ENCODE measurements at regions not wholly inside any gene's neighbourhood (a gene's known extent, or its start where the extent isn't known, plus 50 kb on each side); places are given as distances from the start of the nearest gene placed in this dataset.

- H3K9me3 ChIP-seq (ENCODE audit: control insufficient read depth in 2 of 2, insufficient read depth in 1 of 2, low read depth in 1 of 2, low read length in 1 of 2): no peaks in the 10 kb centered on the region
- H3K27ac ChIP-seq (ENCODE audit: low read depth in 2 of 2, low read length in 1 of 2): no peak overlapping the region
- H3K4me3 ChIP-seq (ENCODE audit: low read depth in 1 of 2, low read length in 2 of 2): no peak overlapping the region
- 65 to 86% methylated on average over 8 of the region's 8 CpGs for WGBS, 2 donors
- no peaks in the 10 kb centered on the region for H3K36me3 ChIP-seq (ENCODE audit: control insufficient read depth in 2 of 2, insufficient read depth in 2 of 2, low read length in 1 of 2)
- no peaks in the 10 kb centered on the region for H3K27me3 ChIP-seq (ENCODE audit: control insufficient read depth in 1 of 2, insufficient read depth in 2 of 2, low read length in 2 of 2)
- H3K4me1 ChIP-seq (ENCODE audit: control insufficient read depth in 2 of 2, insufficient read depth in 2 of 2, low read length in 1 of 2): no peaks in the 10 kb centered on the region
These were observed 171.8 kb upstream of the FAM9B start for GRCh38 chrX:9205599-9206223.

- no peak overlapping the region for H3K4me3 ChIP-seq (ENCODE audit: low read depth in 1 of 2, low read length in 2 of 2)
- H3K9me3 ChIP-seq (ENCODE audit: control insufficient read depth in 2 of 2, insufficient read depth in 1 of 2, low read depth in 1 of 2, low read length in 1 of 2): no peaks in the 10 kb centered on the region
- H3K4me1 ChIP-seq (ENCODE audit: control insufficient read depth in 2 of 2, insufficient read depth in 2 of 2, low read length in 1 of 2): no peaks in the 10 kb centered on the region
- no peak overlapping the region for H3K27ac ChIP-seq (ENCODE audit: low read depth in 2 of 2, low read length in 1 of 2)
- WGBS, 2 donors: 17 to 28% methylated on average over 12 of the region's 12 CpGs
- no peaks in the 10 kb centered on the region for H3K27me3 ChIP-seq (ENCODE audit: control insufficient read depth in 1 of 2, insufficient read depth in 2 of 2, low read length in 2 of 2)
- H3K36me3 ChIP-seq (ENCODE audit: control insufficient read depth in 2 of 2, insufficient read depth in 2 of 2, low read length in 1 of 2): no peaks in the 10 kb centered on the region
These were observed 173.2 kb upstream of the FAM9B start for GRCh38 chrX:9207142-9207541.

GRCh38 chrX:9211269-9211668 lies 177.3 kb upstream of the FAM9B start:
- Histone ChIP-seq H3K36me3 (ENCODE audit: control insufficient read depth in 2 of 2, insufficient read depth in 2 of 2, low read length in 1 of 2) (no peaks in the 10 kb centered on the region), H3K4me1 (ENCODE audit: control insufficient read depth in 2 of 2, insufficient read depth in 2 of 2, low read length in 1 of 2) (no peaks in the 10 kb centered on the region), H3K27ac (ENCODE audit: low read depth in 2 of 2, low read length in 1 of 2) (no peak overlapping the region), H3K4me3 (ENCODE audit: low read depth in 1 of 2, low read length in 2 of 2) (no peak overlapping the region), H3K9me3 (ENCODE audit: control insufficient read depth in 2 of 2, insufficient read depth in 1 of 2, low read depth in 1 of 2, low read length in 1 of 2) (peaks cover 0 to 2% of the 10 kb centered on the region in 2 donors), H3K27me3 (ENCODE audit: control insufficient read depth in 1 of 2, insufficient read depth in 2 of 2, low read length in 2 of 2) (no peaks in the 10 kb centered on the region)
- 92 to 94% methylated on average over 7 of the region's 7 CpGs for WGBS, 2 donors

DNA sequence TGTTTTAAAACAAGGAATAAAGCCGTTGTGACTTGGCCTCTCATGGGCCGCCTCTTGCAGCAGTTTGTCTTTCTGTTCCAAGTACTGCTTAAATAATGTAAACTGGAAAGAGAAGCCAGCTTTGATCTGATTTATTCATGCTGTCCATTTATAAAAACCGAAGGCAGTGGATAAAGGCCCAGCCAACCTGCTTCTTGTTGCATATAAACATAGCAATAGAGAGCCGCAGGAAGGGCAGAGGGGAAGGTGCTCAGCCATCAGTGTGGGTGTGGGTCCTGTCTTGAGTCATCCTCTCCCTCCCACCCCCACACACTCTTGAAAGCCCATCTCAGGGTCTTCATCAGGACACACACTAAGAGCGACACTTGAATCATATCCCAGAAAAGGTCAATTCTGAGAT lies 187.9 kb upstream of the FAM9B start:
- H3K4me3 ChIP-seq (ENCODE audit: low read depth in 1 of 2, low read length in 2 of 2): no peak overlapping the region
- H3K36me3 ChIP-seq (ENCODE audit: control insufficient read depth in 2 of 2, insufficient read depth in 2 of 2, low read length in 1 of 2): no peaks in the 10 kb centered on the region
- 64 to 67% methylated on average over 5 of the region's 5 CpGs for whole genome bisulfite sequencing, 2 donors
- no peaks in the 10 kb centered on the region for H3K9me3 ChIP-seq (ENCODE audit: control insufficient read depth in 2 of 2, insufficient read depth in 1 of 2, low read depth in 1 of 2, low read length in 1 of 2)
- H3K27me3 ChIP-seq (ENCODE audit: control insufficient read depth in 1 of 2, insufficient read depth in 2 of 2, low read length in 2 of 2): no peaks in the 10 kb centered on the region
- H3K27ac ChIP-seq (ENCODE audit: low read depth in 2 of 2, low read length in 1 of 2): no peak overlapping the region
- no peaks in the 10 kb centered on the region for H3K4me1 ChIP-seq (ENCODE audit: control insufficient read depth in 2 of 2, insufficient read depth in 2 of 2, low read length in 1 of 2)

GRCh38 chrX:9222299-9222698 lies 188.4 kb upstream of the FAM9B start:
- no peak overlapping the region for H3K4me3 ChIP-seq (ENCODE audit: low read depth in 1 of 2, low read length in 2 of 2)
- H3K27ac ChIP-seq (ENCODE audit: low read depth in 2 of 2, low read length in 1 of 2): no peak overlapping the region
- H3K36me3 ChIP-seq (ENCODE audit: control insufficient read depth in 2 of 2, insufficient read depth in 2 of 2, low read length in 1 of 2): no peaks in the 10 kb centered on the region
- H3K4me1 ChIP-seq (ENCODE audit: control insufficient read depth in 2 of 2, insufficient read depth in 2 of 2, low read length in 1 of 2): no peaks in the 10 kb centered on the region
- H3K9me3 ChIP-seq (ENCODE audit: control insufficient read depth in 2 of 2, insufficient read depth in 1 of 2, low read depth in 1 of 2, low read length in 1 of 2): no peaks in the 10 kb centered on the region
- no peaks in the 10 kb centered on the region for H3K27me3 ChIP-seq (ENCODE audit: control insufficient read depth in 1 of 2, insufficient read depth in 2 of 2, low read length in 2 of 2)
- WGBS, 2 donors: 58 to 71% methylated on average over 9 of the region's 9 CpGs

DNA sequence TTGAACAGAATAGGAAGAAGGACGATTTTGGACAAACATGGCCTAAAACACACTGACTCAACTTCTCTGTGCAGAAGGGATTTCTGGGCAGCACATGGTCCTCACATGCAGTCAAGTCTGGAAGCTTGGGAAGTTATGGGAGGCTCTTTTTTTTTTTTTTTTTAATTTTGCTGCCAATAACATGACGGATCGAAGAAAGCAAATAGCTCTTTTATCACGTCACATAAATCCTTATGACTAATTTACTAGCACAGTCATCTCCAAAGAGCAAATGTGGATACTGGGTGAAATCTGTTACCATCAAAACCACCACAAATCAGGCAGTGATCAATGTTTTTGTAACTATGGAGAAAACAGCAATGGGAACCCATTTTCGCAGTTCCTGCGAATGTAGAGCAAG lies 193.3 kb upstream of the FAM9B start:
- Histone ChIP-seq H3K4me3 (ENCODE audit: low read depth in 1 of 2, low read length in 2 of 2) (no peak overlapping the region), H3K27me3 (ENCODE audit: control insufficient read depth in 1 of 2, insufficient read depth in 2 of 2, low read length in 2 of 2) (no peaks in the 10 kb centered on the region), H3K4me1 (ENCODE audit: control insufficient read depth in 2 of 2, insufficient read depth in 2 of 2, low read length in 1 of 2) (no peaks in the 10 kb centered on the region), H3K36me3 (ENCODE audit: control insufficient read depth in 2 of 2, insufficient read depth in 2 of 2, low read length in 1 of 2) (no peaks in the 10 kb centered on the region), H3K9me3 (ENCODE audit: control insufficient read depth in 2 of 2, insufficient read depth in 1 of 2, low read depth in 1 of 2, low read length in 1 of 2) (no peaks in the 10 kb centered on the region), H3K27ac (ENCODE audit: low read depth in 2 of 2, low read length in 1 of 2) (no peak overlapping the region)
- 80 to 89% methylated on average over 6 of the region's 6 CpGs for WGBS, 2 donors

- 64 to 67% methylated on average over 5 of the region's 5 CpGs for WGBS, 2 donors
- Histone ChIP-seq H3K27ac (ENCODE audit: low read depth in 2 of 2, low read length in 1 of 2) (no peak overlapping the region), H3K36me3 (ENCODE audit: control insufficient read depth in 2 of 2, insufficient read depth in 2 of 2, low read length in 1 of 2) (no peaks in the 10 kb centered on the region), H3K27me3 (ENCODE audit: control insufficient read depth in 1 of 2, insufficient read depth in 2 of 2, low read length in 2 of 2) (no peaks in the 10 kb centered on the region), H3K9me3 (ENCODE audit: control insufficient read depth in 2 of 2, insufficient read depth in 1 of 2, low read depth in 1 of 2, low read length in 1 of 2) (no peaks in the 10 kb centered on the region), H3K4me3 (ENCODE audit: low read depth in 1 of 2, low read length in 2 of 2) (no peak overlapping the region), H3K4me1 (ENCODE audit: control insufficient read depth in 2 of 2, insufficient read depth in 2 of 2, low read length in 1 of 2) (no peaks in the 10 kb centered on the region)
These were observed 197.6 kb upstream of the FAM9B start for GRCh38 chrX:9231491-9231890.

GRCh38 chrX:9233141-9233540 lies 199.2 kb upstream of the FAM9B start:
- WGBS, 2 donors: 28 to 48% methylated on average over 5 of the region's 5 CpGs
- Histone ChIP-seq H3K4me3 (ENCODE audit: low read depth in 1 of 2, low read length in 2 of 2) (no peak overlapping the region), H3K9me3 (ENCODE audit: control insufficient read depth in 2 of 2, insufficient read depth in 1 of 2, low read depth in 1 of 2, low read length in 1 of 2) (no peaks in the 10 kb centered on the region), H3K4me1 (ENCODE audit: control insufficient read depth in 2 of 2, insufficient read depth in 2 of 2, low read length in 1 of 2) (no peaks in the 10 kb centered on the region), H3K27me3 (ENCODE audit: control insufficient read depth in 1 of 2, insufficient read depth in 2 of 2, low read length in 2 of 2) (no peaks in the 10 kb centered on the region), H3K27ac (ENCODE audit: low read depth in 2 of 2, low read length in 1 of 2) (no peak overlapping the region), H3K36me3 (ENCODE audit: control insufficient read depth in 2 of 2, insufficient read depth in 2 of 2, low read length in 1 of 2) (no peaks in the 10 kb centered on the region)

DNA sequence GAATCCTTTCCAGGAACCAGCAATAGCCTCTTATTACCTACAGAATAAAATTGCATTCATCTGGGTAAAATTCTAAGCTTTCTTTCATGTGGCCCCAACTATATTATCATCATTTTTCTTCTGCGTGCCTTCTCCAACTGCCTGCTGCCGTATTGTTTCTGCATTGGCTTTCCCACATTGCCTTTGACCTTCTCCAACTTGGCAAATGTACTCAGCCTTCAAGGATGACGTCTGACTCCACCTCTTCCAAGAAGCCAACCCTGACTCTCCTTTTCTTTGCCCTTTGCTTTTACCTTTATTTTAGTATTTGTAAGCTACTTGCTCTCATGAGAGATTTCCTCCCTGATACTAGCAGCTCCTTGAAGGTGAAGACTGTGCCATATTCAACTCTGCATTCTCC lies 200.4 kb upstream of the FAM9B start:
- H3K4me3 ChIP-seq (ENCODE audit: low read depth in 1 of 2, low read length in 2 of 2): no peak overlapping the region
- no peaks in the 10 kb centered on the region for H3K9me3 ChIP-seq (ENCODE audit: control insufficient read depth in 2 of 2, insufficient read depth in 1 of 2, low read depth in 1 of 2, low read length in 1 of 2)
- WGBS, 2 donors: 60 to 72% methylated on average over 3 of the region's 3 CpGs
- no peak overlapping the region for H3K27ac ChIP-seq (ENCODE audit: low read depth in 2 of 2, low read length in 1 of 2)
- no peaks in the 10 kb centered on the region for H3K4me1 ChIP-seq (ENCODE audit: control insufficient read depth in 2 of 2, insufficient read depth in 2 of 2, low read length in 1 of 2)
- H3K27me3 ChIP-seq (ENCODE audit: control insufficient read depth in 1 of 2, insufficient read depth in 2 of 2, low read length in 2 of 2): no peaks in the 10 kb centered on the region
- no peaks in the 10 kb centered on the region for H3K36me3 ChIP-seq (ENCODE audit: control insufficient read depth in 2 of 2, insufficient read depth in 2 of 2, low read length in 1 of 2)

DNA sequence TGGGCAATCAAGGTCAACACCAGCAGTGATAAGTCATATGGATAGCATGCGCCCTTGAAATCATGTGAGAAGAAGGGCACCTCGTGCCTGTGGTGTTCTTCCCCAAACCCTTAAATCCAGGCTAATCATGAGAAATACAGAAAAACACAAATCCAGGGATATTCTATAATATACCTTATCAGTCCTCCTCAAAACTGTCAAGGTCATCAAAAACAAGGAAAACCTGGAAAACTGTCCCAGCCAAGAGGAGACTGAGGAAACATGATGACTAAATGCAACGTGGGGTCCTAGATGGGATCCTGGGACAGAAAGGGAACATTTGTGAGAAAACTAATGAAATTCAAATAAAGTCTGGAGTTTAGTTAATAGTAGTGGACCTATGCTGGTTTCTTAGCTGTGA lies 201.8 kb upstream of the FAM9B start:
- no peaks in the 10 kb centered on the region for H3K36me3 ChIP-seq (ENCODE audit: control insufficient read depth in 2 of 2, insufficient read depth in 2 of 2, low read length in 1 of 2)
- no peaks in the 10 kb centered on the region for H3K4me1 ChIP-seq (ENCODE audit: control insufficient read depth in 2 of 2, insufficient read depth in 2 of 2, low read length in 1 of 2)
- no peak overlapping the region for H3K27ac ChIP-seq (ENCODE audit: low read depth in 2 of 2, low read length in 1 of 2)
- H3K27me3 ChIP-seq (ENCODE audit: control insufficient read depth in 1 of 2, insufficient read depth in 2 of 2, low read length in 2 of 2): no peaks in the 10 kb centered on the region
- no peaks in the 10 kb centered on the region for H3K9me3 ChIP-seq (ENCODE audit: control insufficient read depth in 2 of 2, insufficient read depth in 1 of 2, low read depth in 1 of 2, low read length in 1 of 2)
- 83 to 92% methylated on average over 3 of the region's 3 CpGs for WGBS, 2 donors
- no peak overlapping the region for H3K4me3 ChIP-seq (ENCODE audit: low read depth in 1 of 2, low read length in 2 of 2)
